ENCODE measurements at regions not wholly inside any gene's neighbourhood (a gene's known extent, or its start where the extent isn't known, plus 50 kb on each side); places are given as distances from the start of the nearest gene placed in this dataset.

DNA sequence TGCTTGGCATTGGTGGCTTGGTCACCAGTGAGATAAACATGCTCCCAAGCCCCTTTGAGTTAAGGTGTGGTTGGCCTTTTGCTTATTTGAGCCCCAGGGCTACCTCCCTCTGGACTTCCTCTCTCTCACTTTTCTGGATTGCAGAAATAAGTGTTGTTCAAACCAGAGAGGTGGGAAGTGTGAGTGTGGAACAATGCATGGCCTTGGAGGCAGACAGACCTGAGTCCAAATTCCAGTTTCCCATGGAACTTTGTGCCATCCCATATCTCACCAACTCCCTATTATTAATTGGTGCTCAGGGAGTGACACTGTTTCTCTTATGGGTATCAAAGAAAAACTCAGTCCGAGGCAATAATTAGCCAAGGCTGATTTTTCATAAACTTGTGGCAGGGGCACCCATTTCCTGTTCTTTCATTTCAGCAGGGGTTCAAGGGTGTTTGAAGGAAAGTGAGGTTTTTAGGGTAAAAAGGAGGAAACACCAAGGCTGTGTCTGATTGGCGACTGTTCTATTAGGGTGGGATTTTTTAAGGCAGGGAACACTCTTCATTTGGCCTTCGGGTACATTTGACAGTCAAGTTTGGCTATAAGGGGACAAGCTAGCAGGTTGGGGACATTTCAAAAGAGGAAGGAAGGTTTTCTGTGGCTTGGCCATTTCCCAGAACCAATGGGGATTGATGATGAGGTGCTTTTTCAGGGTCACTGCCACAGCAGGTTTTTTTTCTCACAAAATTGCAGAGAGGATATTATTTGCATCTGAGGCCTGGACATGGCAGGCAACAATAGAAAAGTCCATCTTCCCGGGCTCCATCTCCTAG, 148.8 kb upstream of the NPY start:
- H3K36me3 ChIP-seq = no peaks in the 10 kb centered on the region
- H3K4me3 ChIP-seq = no peak overlapping the region
- no peak overlapping the region for H3K9ac ChIP-seq (ENCODE audit: low read depth in 2 of 2, low read length in 2 of 2)
- DNase-seq = no peak
- TF ChIP-seq, protein P1, sequence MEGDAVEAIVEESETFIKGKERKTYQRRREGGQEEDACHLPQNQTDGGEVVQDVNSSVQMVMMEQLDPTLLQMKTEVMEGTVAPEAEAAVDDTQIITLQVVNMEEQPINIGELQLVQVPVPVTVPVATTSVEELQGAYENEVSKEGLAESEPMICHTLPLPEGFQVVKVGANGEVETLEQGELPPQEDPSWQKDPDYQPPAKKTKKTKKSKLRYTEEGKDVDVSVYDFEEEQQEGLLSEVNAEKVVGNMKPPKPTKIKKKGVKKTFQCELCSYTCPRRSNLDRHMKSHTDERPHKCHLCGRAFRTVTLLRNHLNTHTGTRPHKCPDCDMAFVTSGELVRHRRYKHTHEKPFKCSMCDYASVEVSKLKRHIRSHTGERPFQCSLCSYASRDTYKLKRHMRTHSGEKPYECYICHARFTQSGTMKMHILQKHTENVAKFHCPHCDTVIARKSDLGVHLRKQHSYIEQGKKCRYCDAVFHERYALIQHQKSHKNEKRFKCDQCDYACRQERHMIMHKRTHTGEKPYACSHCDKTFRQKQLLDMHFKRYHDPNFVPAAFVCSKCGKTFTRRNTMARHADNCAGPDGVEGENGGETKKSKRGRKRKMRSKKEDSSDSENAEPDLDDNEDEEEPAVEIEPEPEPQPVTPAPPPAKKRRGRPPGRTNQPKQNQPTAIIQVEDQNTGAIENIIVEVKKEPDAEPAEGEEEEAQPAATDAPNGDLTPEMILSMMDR (IDR thresholded peaks at IDR 0.05) = no peak
- intact Hi-C loops (cut with DNase I) = no loop called here
- H3K27ac ChIP-seq = no peak overlapping the region
- no peaks in the 10 kb centered on the region for H3K9me3 ChIP-seq
- no peaks in the 10 kb centered on the region for H3K4me1 ChIP-seq
- H3K27me3 ChIP-seq = no peaks in the 10 kb centered on the region

DNA sequence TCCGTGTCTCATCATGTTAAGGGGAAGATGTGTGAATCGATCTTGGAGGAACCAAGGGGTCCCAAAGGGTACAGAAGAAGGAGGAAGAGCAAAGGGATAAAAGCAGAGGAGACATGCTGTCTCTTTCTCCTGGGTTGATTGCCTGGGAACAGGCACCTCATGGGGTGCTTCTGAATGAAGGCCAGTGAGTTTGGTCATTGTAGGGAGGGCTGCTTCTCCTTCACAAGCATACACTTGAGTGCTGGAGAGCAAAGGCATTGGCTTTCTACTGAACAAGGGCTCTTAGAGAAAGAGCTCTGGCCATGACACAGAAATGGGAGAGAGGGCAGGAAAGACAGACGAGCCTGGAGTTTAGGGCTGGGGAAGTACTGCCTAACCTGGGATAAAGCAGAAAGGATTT, 146.7 kb upstream of the NPY start:
- DNase-seq = no peak
- Histone ChIP-seq H3K27me3 (no peaks in the 10 kb centered on the region), H3K27ac (no peak overlapping the region), H3K9me3 (no peaks in the 10 kb centered on the region), H3K4me1 (no peaks in the 10 kb centered on the region), H3K36me3 (no peaks in the 10 kb centered on the region), H3K9ac (ENCODE audit: low read depth in 2 of 2, low read length in 2 of 2) (no peak overlapping the region), H3K4me3 (no peak overlapping the region)
- TF ChIP-seq, protein P1 (IDR thresholded peaks at IDR 0.05) = no peak
- intact Hi-C loops (cut with DNase I) = no loop called here

DNA sequence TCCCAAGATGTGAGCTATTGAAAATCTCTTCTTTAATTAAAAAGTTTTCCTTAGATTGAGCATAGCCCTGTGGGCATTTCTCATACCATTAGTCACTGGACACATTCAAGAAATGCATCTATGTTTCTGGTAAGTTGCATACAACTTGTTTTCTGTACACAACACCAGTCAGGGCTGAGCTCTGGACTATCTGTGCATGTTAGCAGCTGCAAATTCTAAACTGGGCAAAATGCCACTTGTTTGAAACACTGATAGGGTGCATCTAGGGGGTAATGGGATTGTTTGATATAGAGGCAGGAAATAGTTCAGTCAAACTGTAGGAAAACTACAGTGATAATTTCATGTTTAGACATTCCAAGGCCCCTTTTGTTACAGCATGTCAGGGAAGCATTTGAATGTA, 145.6 kb upstream of the NPY start:
- no peaks in the 10 kb centered on the region for H3K9me3 ChIP-seq
- H3K9ac ChIP-seq (ENCODE audit: low read depth in 2 of 2, low read length in 2 of 2) = no peak overlapping the region
- no peak overlapping the region for H3K27ac ChIP-seq
- intact Hi-C loops (cut with DNase I) = no loop called here
- no peaks in the 10 kb centered on the region for H3K4me1 ChIP-seq
- no peaks in the 10 kb centered on the region for H3K36me3 ChIP-seq
- TF ChIP-seq, protein P1 (IDR thresholded peaks at IDR 0.05) = no peak
- DNase-seq = no peak
- H3K27me3 ChIP-seq = no peaks in the 10 kb centered on the region
- no peak overlapping the region for H3K4me3 ChIP-seq

DNA sequence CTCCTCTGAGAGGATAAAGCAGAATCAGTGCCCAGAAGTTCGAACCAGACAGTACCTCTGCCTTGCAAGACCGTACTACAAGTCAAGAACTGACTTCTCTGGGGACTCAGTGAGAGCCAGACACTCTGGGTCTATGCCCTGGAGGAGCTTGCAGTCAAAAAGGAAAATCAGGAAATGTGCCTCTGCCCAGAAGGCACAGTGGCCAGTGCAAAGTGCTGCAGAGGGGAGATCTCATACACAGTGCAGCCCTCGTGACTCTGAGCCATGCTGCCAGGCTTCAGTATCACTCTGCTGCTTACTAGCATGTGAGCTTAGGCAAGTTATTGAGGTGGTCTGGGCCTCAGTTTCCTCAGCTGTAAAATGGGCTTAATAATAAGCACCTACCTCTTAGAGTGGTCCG, 144.0 kb upstream of the NPY start:
- Histone ChIP-seq H3K9ac (ENCODE audit: low read depth in 2 of 2, low read length in 2 of 2) (no peak overlapping the region), H3K36me3 (no peaks in the 10 kb centered on the region), H3K4me3 (no peak overlapping the region), H3K4me1 (no peaks in the 10 kb centered on the region), H3K27ac (no peak overlapping the region), H3K27me3 (no peaks in the 10 kb centered on the region), H3K9me3 (no peaks in the 10 kb centered on the region)
- no peak for DNase-seq
- TF ChIP-seq, protein P1 (IDR thresholded peaks at IDR 0.05) = no peak
- intact Hi-C loops (cut with DNase I) = no loop called here

DNA sequence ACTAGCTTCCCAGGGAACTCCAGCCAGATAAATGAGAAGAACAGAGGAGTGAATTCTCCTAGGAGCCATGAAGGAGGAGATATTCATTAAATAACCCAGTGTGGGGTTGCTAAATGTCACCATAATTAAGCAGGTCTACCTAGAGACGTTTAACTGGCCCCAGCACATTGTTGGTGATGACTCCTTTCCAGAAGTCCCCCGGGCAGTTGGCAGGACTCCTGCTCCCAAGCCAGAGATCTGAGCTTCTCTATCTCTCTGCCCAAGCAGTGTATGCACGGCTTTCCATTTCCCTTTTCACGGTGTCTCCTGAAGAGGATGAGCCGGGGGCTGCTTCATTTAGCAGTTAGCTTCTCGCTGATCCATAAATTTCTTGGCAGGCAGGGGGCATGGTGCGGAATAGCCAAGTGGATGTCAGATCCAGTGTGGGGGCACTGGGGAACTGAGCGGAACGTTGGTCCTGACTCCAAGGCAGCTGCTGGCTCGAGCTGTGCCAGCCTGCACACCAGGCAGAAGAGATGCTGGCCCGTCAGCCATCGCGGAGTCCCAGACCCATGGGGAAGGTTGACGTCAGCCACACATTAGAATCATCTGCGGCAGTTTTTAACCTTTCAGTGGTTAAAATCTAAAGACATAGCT, 142.0 kb upstream of the NPY start:
- TF ChIP-seq, protein P1 (IDR thresholded peaks at IDR 0.05) = no peak
- DNase-seq = no peak
- H3K27me3 ChIP-seq = no peaks in the 10 kb centered on the region
- H3K9ac ChIP-seq (ENCODE audit: low read depth in 2 of 2, low read length in 2 of 2) = no peak overlapping the region
- no peaks in the 10 kb centered on the region for H3K36me3 ChIP-seq
- H3K27ac ChIP-seq = no peak overlapping the region
- no peaks in the 10 kb centered on the region for H3K9me3 ChIP-seq
- intact Hi-C loops (cut with DNase I) = no loop called here
- H3K4me3 ChIP-seq = no peak overlapping the region
- no peaks in the 10 kb centered on the region for H3K4me1 ChIP-seq

Data from colonic mucosa (tissue), 4 donors.